Skeletal muscle tissue (tissue), 3 donors: ENCODE measurements at regions not wholly inside any gene's neighbourhood (a gene's known extent, or its start where the extent isn't known, plus 50 kb on each side); places are given as distances from the start of the nearest gene placed in this dataset.
"Not testable (repeated sequence)": the region's sequence is repeated elsewhere in the genome, so short reads cannot be mapped to it uniquely, and the experiment has no call there.

Experiments used
- H3K27ac ChIP-seq: one replicate; pipeline ENCODE4 v1.7.0; 2013; ENCODE audit warnings: mild to moderate bottlenecking, low read depth, low read length, inconsistent platforms
- H3K27me3 ChIP-seq, 3 donors: one replicate each; pipeline ENCODE4 v1.7.0; 2013; ENCODE audit warnings: low read length in 3 of 3; ENCODE audit not compliant: control insufficient read depth in 3 of 3, insufficient read depth in 3 of 3
- H3K36me3 ChIP-seq, 3 donors: one replicate each; pipeline ENCODE4 v1.7.0; 2013; ENCODE audit warnings: low read length in 3 of 3; ENCODE audit not compliant: control insufficient read depth in 3 of 3, insufficient read depth in 3 of 3
- H3K4me1 ChIP-seq, 3 donors: one replicate each; pipeline ENCODE4 v1.7.0; 2013; ENCODE audit warnings: low read length in 3 of 3, mild to moderate bottlenecking in 3 of 3; ENCODE audit not compliant: control insufficient read depth in 3 of 3, insufficient read depth in 3 of 3
- H3K4me3 ChIP-seq, 3 donors: one replicate each; pipeline ENCODE4 v1.7.0; 2013; ENCODE audit warnings: low read length in 3 of 3
- H3K9ac ChIP-seq, 3 donors: one replicate each; pipeline ENCODE4 v1.7.0; 2013; ENCODE audit warnings: low read length in 3 of 3, mild to moderate bottlenecking in 3 of 3, moderate library complexity in 2 of 3, low read depth in 1 of 3
- H3K9me3 ChIP-seq, 3 donors: one replicate each; pipeline ENCODE4 v1.7.0; 2013; ENCODE audit warnings: low read length in 3 of 3; ENCODE audit not compliant: control insufficient read depth in 3 of 3
- donor health status: Osteomylitis.

GRCh38 chr15:96877442-96877841, 546.9 kb downstream of the NR2F2 start:
- H3K27ac ChIP-seq, H3K9me3 ChIP-seq, H3K36me3 ChIP-seq, H3K27me3 ChIP-seq, H3K9ac ChIP-seq, H3K4me3 ChIP-seq, H3K4me1 ChIP-seq: not testable (repeated sequence)

DNA sequence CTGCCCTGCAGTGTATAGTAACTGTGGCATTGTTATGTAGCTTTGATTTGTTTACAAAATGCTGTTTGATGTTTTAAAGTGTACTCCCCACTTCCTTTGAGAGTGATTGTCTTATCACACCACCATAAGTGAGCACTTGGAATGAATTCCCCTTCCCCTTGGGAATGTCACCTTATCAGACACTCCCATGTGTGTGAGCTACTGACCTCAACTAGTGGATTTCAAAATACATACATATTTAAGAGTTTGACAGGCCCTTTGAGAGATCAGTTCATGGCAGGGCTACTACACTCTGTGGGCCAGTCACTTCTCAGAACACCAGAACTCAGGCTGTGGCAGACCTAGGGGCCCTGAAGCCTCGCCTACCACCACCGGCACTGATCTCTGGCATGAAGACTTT, 547.6 kb downstream of the NR2F2 start:
- no peak overlapping the region for H3K9ac ChIP-seq
- H3K27me3 ChIP-seq: no peaks in the 10 kb centered on the region
- H3K27ac ChIP-seq: no peak overlapping the region
- no peaks in the 10 kb centered on the region for H3K36me3 ChIP-seq
- no peaks in the 10 kb centered on the region for H3K9me3 ChIP-seq
- no peaks in the 10 kb centered on the region for H3K4me1 ChIP-seq
- H3K4me3 ChIP-seq: no peak overlapping the region

GRCh38 chr15:96882121-96882772, 551.7 kb downstream of the NR2F2 start:
- H3K36me3 ChIP-seq: no peaks in the 10 kb centered on the region
- H3K27ac ChIP-seq: no peak overlapping the region
- H3K27me3 ChIP-seq: no peaks in the 10 kb centered on the region
- H3K4me3 ChIP-seq: no peak overlapping the region
- H3K4me1 ChIP-seq: no peaks in the 10 kb centered on the region
- no peaks in the 10 kb centered on the region for H3K9me3 ChIP-seq
- no peak overlapping the region for H3K9ac ChIP-seq

- Histone ChIP-seq H3K4me3 (no peak overlapping the region), H3K9ac (no peak overlapping the region), H3K27ac (no peak overlapping the region), H3K4me1 (no peaks in the 10 kb centered on the region), H3K36me3 (no peaks in the 10 kb centered on the region), H3K9me3 (no peaks in the 10 kb centered on the region), H3K27me3 (no peaks in the 10 kb centered on the region)
Measured at GRCh38 chr15:96887730-96888129, 557.2 kb downstream of the NR2F2 start.

DNA sequence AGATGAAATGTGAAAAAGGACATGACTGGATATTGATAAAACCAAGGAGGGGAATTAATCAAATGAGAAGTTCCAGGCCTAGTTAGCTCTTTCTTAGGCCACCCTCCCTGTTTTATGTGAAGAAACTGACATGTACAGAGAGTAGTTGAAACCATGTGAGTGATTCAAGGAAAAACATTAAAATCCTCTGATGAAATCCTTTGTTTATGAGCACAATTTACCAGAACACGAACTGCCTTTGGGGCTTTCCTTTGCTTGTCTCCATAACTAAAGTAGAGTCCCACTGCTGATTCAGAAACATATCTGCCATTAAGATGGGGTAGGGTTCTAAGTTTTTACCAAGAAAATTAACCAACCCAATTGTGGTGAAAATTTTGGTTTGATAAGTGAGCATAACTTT, 558.3 kb downstream of the NR2F2 start:
- Histone ChIP-seq H3K9ac (no peak overlapping the region), H3K27ac (no peak overlapping the region), H3K36me3 (no peaks in the 10 kb centered on the region), H3K9me3 (no peaks in the 10 kb centered on the region), H3K27me3 (no peaks in the 10 kb centered on the region), H3K4me3 (no peak overlapping the region), H3K4me1 (no peaks in the 10 kb centered on the region)

DNA sequence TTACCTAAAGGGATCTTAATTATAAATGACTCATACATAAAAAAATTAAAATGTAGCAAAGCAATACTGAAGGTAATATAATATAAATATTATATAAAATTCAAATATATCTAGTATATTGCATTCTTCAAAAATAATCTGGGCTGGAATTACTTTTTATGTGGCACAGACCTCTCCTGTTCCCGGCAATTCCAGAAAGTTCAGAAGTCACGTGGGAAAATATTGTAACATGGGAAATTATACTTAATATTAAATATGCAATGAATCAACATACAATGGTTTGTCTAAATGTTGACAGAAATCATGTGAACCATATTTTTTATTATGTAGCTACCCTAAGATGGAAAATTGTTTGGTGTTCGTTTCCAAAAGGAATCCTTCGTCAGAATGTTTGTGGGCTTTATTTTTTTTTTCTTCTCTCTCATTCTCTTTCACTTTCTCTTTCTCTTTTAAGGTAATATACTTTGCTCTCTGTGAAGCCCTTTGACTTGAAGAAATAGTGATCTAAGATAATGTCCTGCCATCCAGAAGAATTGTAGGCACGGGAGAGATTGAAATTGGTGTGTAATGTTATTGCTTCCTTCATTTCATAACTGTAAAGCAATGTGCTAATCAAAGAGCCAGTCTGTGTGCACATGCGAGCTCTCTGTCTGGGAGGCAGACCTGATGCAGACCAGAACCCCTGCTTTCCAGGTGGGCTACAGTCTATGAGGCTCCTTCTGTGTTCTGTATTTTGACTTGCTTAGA, 559.4 kb downstream of the NR2F2 start:
- H3K4me1 ChIP-seq: no peaks in the 10 kb centered on the region
- H3K36me3 ChIP-seq: no peaks in the 10 kb centered on the region
- peak overlapping the region; percentile 19 to 71 (median 57) for H3K4me3 ChIP-seq
- no peak overlapping the region for H3K27ac ChIP-seq
- peak overlapping the region in 1 of 3 donors; percentile 10 for H3K9ac ChIP-seq
- no peaks in the 10 kb centered on the region for H3K27me3 ChIP-seq
- no peaks in the 10 kb centered on the region for H3K9me3 ChIP-seq

DNA sequence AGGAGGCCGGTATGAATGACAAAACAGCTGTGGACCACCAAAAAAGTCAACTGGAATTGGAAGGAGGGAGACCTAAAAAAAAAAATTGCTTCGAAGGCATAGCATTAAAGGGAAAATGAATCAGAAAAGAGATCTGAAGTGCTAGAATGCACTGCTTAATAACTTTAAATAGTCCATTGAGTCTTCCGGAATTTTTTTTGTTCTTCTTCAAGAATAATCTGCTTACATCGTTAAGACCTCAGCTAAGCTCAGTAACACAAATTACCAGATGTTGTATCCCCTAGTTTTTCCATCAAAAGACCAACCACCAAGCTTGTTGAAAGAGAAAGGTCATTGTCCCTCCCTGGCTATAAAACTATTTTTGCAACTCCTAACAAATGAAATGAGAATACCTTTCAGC, 560.5 kb downstream of the NR2F2 start:
- H3K27ac ChIP-seq: no peak overlapping the region
- no peaks in the 10 kb centered on the region for H3K4me1 ChIP-seq
- peak overlapping the region in 2 of 3 donors; percentile 9 to 71 for H3K4me3 ChIP-seq
- H3K36me3 ChIP-seq: no peaks in the 10 kb centered on the region
- H3K9me3 ChIP-seq: no peaks in the 10 kb centered on the region
- no peaks in the 10 kb centered on the region for H3K27me3 ChIP-seq
- H3K9ac ChIP-seq: no peak overlapping the region

- H3K4me3 ChIP-seq: no peak overlapping the region
- no peaks in the 10 kb centered on the region for H3K4me1 ChIP-seq
- H3K27me3 ChIP-seq: no peaks in the 10 kb centered on the region
- H3K9ac ChIP-seq: no peak overlapping the region
- H3K36me3 ChIP-seq: no peaks in the 10 kb centered on the region
- no peaks in the 10 kb centered on the region for H3K9me3 ChIP-seq
- no peak overlapping the region for H3K27ac ChIP-seq
Measured at GRCh38 chr15:96893159-96893906, 562.8 kb downstream of the NR2F2 start.

DNA sequence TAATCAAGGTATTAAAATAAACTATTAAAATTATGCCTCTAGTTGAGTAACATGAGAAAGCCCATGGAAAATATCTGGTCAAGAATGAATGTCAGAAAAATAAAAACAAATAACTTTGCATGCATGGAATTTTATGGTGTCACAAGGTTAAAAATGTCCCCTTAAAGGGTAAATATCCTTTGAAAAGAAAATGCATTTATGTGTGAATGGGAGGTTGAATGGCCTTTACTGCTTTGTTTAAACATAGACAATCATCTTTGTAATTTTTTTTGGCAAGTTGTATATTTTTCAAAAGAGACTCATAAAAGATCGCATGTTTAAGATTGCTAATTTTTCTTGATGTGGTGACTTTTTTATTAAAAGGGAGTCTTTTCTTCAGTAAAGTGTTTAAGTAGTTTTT, 564.2 kb downstream of the NR2F2 start:
- H3K4me3 ChIP-seq: no peak overlapping the region

GRCh38 chr15:96896766-96897165, 566.3 kb downstream of the NR2F2 start:
- no peak overlapping the region for H3K9ac ChIP-seq

More for the DNA sequence above, 564.2 kb downstream of the NR2F2 start:
- no peaks in the 10 kb centered on the region for H3K36me3 ChIP-seq
- no peak overlapping the region for H3K27ac ChIP-seq
- no peaks in the 10 kb centered on the region for H3K9me3 ChIP-seq
- H3K9ac ChIP-seq: no peak overlapping the region
- H3K27me3 ChIP-seq: no peaks in the 10 kb centered on the region
- no peaks in the 10 kb centered on the region for H3K4me1 ChIP-seq

More at GRCh38 chr15:96896766-96897165, 566.3 kb downstream of the NR2F2 start:
- H3K9me3 ChIP-seq: no peaks in the 10 kb centered on the region
- no peak overlapping the region for H3K4me3 ChIP-seq
- no peaks in the 10 kb centered on the region for H3K27me3 ChIP-seq
- H3K36me3 ChIP-seq: no peaks in the 10 kb centered on the region
- H3K4me1 ChIP-seq: no peaks in the 10 kb centered on the region
- H3K27ac ChIP-seq: no peak overlapping the region
